ENCODE measurements at regions not wholly inside any gene's neighbourhood (a gene's known extent, or its start where the extent isn't known, plus 50 kb on each side); places are given as distances from the start of the nearest gene placed in this dataset.

DNA sequence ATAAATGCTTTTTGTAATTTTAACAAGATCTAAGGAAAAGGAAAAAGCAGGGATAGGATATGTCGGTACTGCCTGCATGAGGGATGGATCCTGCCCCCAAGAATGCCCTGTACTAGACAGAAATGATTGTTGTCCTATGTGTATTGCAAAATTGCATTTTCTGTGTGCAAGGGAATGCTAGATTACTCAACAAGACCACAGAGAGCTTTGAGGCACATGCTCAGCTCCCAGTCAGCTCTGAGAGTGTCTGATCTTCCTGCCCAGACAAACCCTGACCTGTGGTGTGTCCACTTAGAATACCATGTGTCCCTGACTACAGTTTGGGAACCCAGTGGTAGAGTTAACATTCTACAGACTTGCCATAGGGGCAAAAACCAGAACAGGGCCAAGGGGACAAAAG lies 129.2 kb upstream of the PAK3 start:
- TF ChIP-seq EP300 (IDR thresholded peaks at IDR 0.05) (no peak), POLR2A (IDR thresholded peaks at IDR 0.05) (no peak), POLR2AphosphoS5 (IDR thresholded peaks at IDR 0.05) (no peak), CTCF (IDR thresholded peaks at IDR 0.05) (no peak)
- H3K4me3 ChIP-seq, result no peak overlapping the region
- no peak for DNase-seq (ENCODE audit: low spot score in 2 of 2)
- no peaks in the 10 kb centered on the region for H3K36me3 ChIP-seq
- no peaks in the 10 kb centered on the region for H3K4me1 ChIP-seq
- H3K27ac ChIP-seq, result no peak overlapping the region
- no peaks in the 10 kb centered on the region for H3K27me3 ChIP-seq
- 91% methylated on average over 1 of the region's 1 CpG for whole genome bisulfite sequencing
- no peaks in the 10 kb centered on the region for H3K9me3 ChIP-seq

DNA sequence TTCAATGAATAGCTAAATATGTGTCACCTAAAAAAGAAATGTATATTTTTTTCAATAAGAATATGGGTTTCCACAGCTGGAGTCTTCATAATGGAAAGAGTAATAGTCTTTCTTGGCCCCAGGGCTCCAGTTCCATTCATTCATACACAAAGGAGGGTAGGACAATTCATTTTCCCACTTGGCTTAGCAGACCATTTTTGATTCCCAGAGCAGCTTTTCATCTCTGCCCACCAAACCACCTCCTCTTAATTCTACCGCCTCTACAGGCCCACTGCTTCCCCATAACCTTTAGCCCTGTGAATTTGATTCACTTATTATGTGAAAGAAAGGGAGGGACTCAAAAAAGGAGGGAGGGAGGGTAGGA lies 129.9 kb upstream of the PAK3 start:
- Histone ChIP-seq H3K9me3 (no peaks in the 10 kb centered on the region), H3K27ac (no peak overlapping the region), H3K4me1 (no peaks in the 10 kb centered on the region), H3K27me3 (no peaks in the 10 kb centered on the region), H3K4me3 (no peak overlapping the region), H3K36me3 (no peaks in the 10 kb centered on the region)
- no peak for TF ChIP-seq CTCF (IDR thresholded peaks at IDR 0.05)
- TF ChIP-seq POLR2A (IDR thresholded peaks at IDR 0.05), result no peak
- TF ChIP-seq POLR2AphosphoS5 (IDR thresholded peaks at IDR 0.05), result no peak
- TF ChIP-seq EP300 (IDR thresholded peaks at IDR 0.05), result no peak
- no peak for DNase-seq (ENCODE audit: low spot score in 2 of 2)
- WGBS, result 85% methylated on average over 1 of the region's 1 CpG

DNA sequence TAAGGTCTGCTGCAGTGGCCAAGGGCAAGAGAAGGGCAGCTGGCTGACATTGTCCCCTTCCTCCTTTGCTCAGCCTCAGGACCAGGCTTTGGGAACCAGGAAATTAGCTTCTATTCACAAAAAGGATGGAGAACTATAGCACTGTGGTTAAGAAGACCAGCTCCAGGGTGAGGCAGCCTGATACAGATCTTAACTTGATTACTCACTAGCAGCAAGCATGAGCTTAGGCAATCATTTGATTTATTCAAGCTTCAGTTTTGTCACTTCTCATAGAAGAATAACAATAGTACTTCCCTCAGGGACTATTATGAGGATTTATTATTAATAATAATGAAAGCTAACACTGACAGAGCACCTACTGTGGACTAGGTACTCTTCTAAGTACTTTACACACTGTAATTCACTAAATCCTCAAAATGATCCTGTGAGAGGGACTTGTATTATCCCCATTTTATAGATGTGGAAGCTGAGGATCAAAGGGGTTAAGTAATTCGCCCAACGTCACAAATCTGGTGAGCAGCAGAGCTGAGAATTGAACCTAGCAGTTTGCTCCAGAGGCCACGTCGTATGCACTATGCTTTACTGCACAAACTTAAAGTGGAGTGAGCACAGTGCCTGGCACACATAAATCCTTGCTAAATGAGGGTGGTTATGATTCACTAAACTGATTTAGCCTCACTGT lies 130.4 kb upstream of the PAK3 start:
- 79% methylated on average over 4 of the region's 4 CpGs for WGBS
- no peak for TF ChIP-seq POLR2A (IDR thresholded peaks at IDR 0.05)

GRCh38 chrX:110964786-110965185 lies 131.2 kb upstream of the PAK3 start:
- Histone ChIP-seq H3K9me3 (no peaks in the 10 kb centered on the region), H3K27me3 (no peaks in the 10 kb centered on the region), H3K27ac (no peak overlapping the region), H3K4me3 (no peak overlapping the region), H3K36me3 (no peaks in the 10 kb centered on the region), H3K4me1 (no peaks in the 10 kb centered on the region)
- TF ChIP-seq POLR2A (IDR thresholded peaks at IDR 0.05), result no peak
- TF ChIP-seq CTCF (IDR thresholded peaks at IDR 0.05), result no peak
- TF ChIP-seq EP300 (IDR thresholded peaks at IDR 0.05), result no peak
- no peak for TF ChIP-seq POLR2AphosphoS5 (IDR thresholded peaks at IDR 0.05)
- WGBS, result 77% methylated on average over 4 of the region's 4 CpGs
- no peak for DNase-seq (ENCODE audit: low spot score in 2 of 2)

More for the DNA sequence above, 130.4 kb upstream of the PAK3 start:
- H3K36me3 ChIP-seq, result no peaks in the 10 kb centered on the region
- DNase-seq (ENCODE audit: low spot score in 2 of 2), result no peak
- no peak overlapping the region for H3K27ac ChIP-seq
- H3K27me3 ChIP-seq, result no peaks in the 10 kb centered on the region
- H3K9me3 ChIP-seq, result no peaks in the 10 kb centered on the region
- no peak overlapping the region for H3K4me3 ChIP-seq
- no peaks in the 10 kb centered on the region for H3K4me1 ChIP-seq

- H3K4me3 ChIP-seq, result no peak overlapping the region
- H3K36me3 ChIP-seq, result no peaks in the 10 kb centered on the region
- no peaks in the 10 kb centered on the region for H3K4me1 ChIP-seq
- H3K27ac ChIP-seq, result no peak overlapping the region
- H3K27me3 ChIP-seq, result no peaks in the 10 kb centered on the region
- DNase-seq (ENCODE audit: low spot score in 2 of 2), result no peak
- no peak for TF ChIP-seq CTCF (IDR thresholded peaks at IDR 0.05)
- WGBS, result 58% methylated on average over 2 of the region's 2 CpGs
- no peaks in the 10 kb centered on the region for H3K9me3 ChIP-seq
Observed at GRCh38 chrX:110962451-110962850, 133.5 kb upstream of the PAK3 start.

- no peak for DNase-seq (ENCODE audit: low spot score in 2 of 2)
- Histone ChIP-seq H3K4me3 (no peak overlapping the region), H3K36me3 (no peaks in the 10 kb centered on the region), H3K4me1 (peaks cover 4% of the 10 kb centered on the region), H3K9me3 (no peaks in the 10 kb centered on the region), H3K27me3 (no peaks in the 10 kb centered on the region), H3K27ac (no peak overlapping the region)
- TF ChIP-seq EP300 (IDR thresholded peaks at IDR 0.05) (no peak), POLR2AphosphoS5 (IDR thresholded peaks at IDR 0.05) (no peak), CTCF (IDR thresholded peaks at IDR 0.05) (no peak), POLR2A (IDR thresholded peaks at IDR 0.05) (no peak)
Observed at GRCh38 chrX:110955706-110956105, 140.3 kb upstream of the PAK3 start.
